ENCODE measurements at regions not wholly inside any gene's neighbourhood (a gene's known extent, or its start where the extent isn't known, plus 50 kb on each side); places are given as distances from the start of the nearest gene placed in this dataset.
"Not testable (repeated sequence)": the region's sequence is repeated elsewhere in the genome, so short reads cannot be mapped to it uniquely, and the experiment has no call there.

GRCh38 chr9:65397763-65398719, 113.0 kb upstream of the FOXD4L5 start:
- TF ChIP-seq EZH2 (IDR thresholded peaks at IDR 0.05); POLR2AphosphoS5 (IDR thresholded peaks at IDR 0.05; ENCODE audit: borderline replicate concordance, low read depth, low read length); FOXP2 (optimal IDR thresholded peaks at IDR 0.05; ENCODE audit: control extremely low read depth, extremely low read length, insufficient read depth): not testable (repeated sequence)
